SK-N-SH (cell line): ENCODE measurements at regions not wholly inside any gene's neighbourhood (a gene's known extent, or its start where the extent isn't known, plus 50 kb on each side); places are given as distances from the start of the nearest gene placed in this dataset.

Experiments used
- CTCF ChIA-PET: fragments of 300-600, 350-600 bp; formaldehyde crosslinking; extraction: SDS; loops from one replicate; lab custom pipeline; 2021; lab: Yijun Ruan, JAX
- POLR2A ChIA-PET: fragments of 350-600 bp; sonication (Branson Sonifier 250); formaldehyde crosslinking; extraction: SDS; loops from one replicate; lab custom pipeline; 2020; ENCODE audit warnings: antibody characterized with exemption, inconsistent platforms; lab: Yijun Ruan, JAX
- DNase-seq: peaks from one replicate; pipeline ENCODE4 v3.0.0; 2012
- H2AFZ ChIP-seq: fragments of 200-600 bp; sonication (generic); 2 replicates; pipeline ENCODE4 v1.8.1; 2016; ENCODE audit warnings: antibody characterized with exemption, mild to moderate bottlenecking, low read depth
- H3F3A ChIP-seq: fragments of 200-600 bp; sonication (generic); replicated peaks from 2 replicates; pipeline ENCODE3; 2016; ENCODE audit warnings: antibody characterized with exemption, mild to moderate bottlenecking; ENCODE audit not compliant: insufficient read depth
- H3K27ac ChIP-seq, 2 experiments: fragments of 200-500 bp in 1 of 2; fragments of 200-600 bp in 1 of 2; sonication (Bioruptor generic) in 1 of 2; sonication (generic), shearing (Covaris generic) in 1 of 2; 2 replicates each; pipeline versions ENCODE4 v1.5.1 to v1.6.1; 2014 to 2016; ENCODE audit warnings: low read depth in 2 of 2, inconsistent platforms in 1 of 2, low read length in 1 of 2, mild to moderate bottlenecking in 1 of 2, mixed read lengths in 1 of 2
- H3K27me3 ChIP-seq: fragments of 200-600 bp; sonication (generic), shearing (Covaris generic); 2 replicates; pipeline ENCODE4 v1.6.1; 2016; ENCODE audit warnings: mixed run types; ENCODE audit not compliant: insufficient read depth
- H3K36me3 ChIP-seq, 2 experiments: fragments of 200-500 bp in 1 of 2; fragments of 200-600 bp in 1 of 2; sonication (Bioruptor generic) in 1 of 2; sonication (generic) in 1 of 2; replicated peaks in 1 of 2; 2 replicates each; pipeline versions ENCODE3 to v1.5.1; 2014 to 2016; ENCODE audit warnings: low read length in 1 of 2, mild to moderate bottlenecking in 1 of 2; ENCODE audit not compliant: insufficient read depth in 2 of 2, control insufficient read depth in 1 of 2
- H3K4me1 ChIP-seq, 2 experiments: fragments of 200-500 bp in 1 of 2; fragments of 200-600 bp in 1 of 2; sonication (Bioruptor generic) in 1 of 2; sonication (generic), shearing (Covaris generic) in 1 of 2; 2 replicates each; pipeline versions ENCODE4 v1.5.1 to v1.6.1; 2014 to 2016; ENCODE audit warnings: low read depth in 1 of 2, low read length in 1 of 2, mixed run types in 1 of 2; ENCODE audit not compliant: insufficient read depth in 2 of 2, control insufficient read depth in 1 of 2
- H3K4me2 ChIP-seq: fragments of 200-600 bp; sonication (generic), shearing (Covaris generic); 2 replicates; pipeline ENCODE4 v1.6.1; 2017; ENCODE audit warnings: mixed run types
- H3K4me3 ChIP-seq, 2 experiments: fragments of 200-500 bp in 1 of 2; fragments of 200-600 bp in 1 of 2; sonication (Bioruptor generic) in 1 of 2; sonication (generic), shearing (Covaris generic) in 1 of 2; 2 replicates each; pipeline versions ENCODE4 v1.5.1 to v1.8.1; 2014 to 2016; ENCODE audit warnings: low read depth in 2 of 2, inconsistent platforms in 1 of 2, low read length in 1 of 2, mild to moderate bottlenecking in 1 of 2, mixed read lengths in 1 of 2, moderate library complexity in 1 of 2
- H3K79me2 ChIP-seq: fragments of 200-600 bp; sonication (generic); 2 replicates; pipeline ENCODE4 v1.8.1; 2017; ENCODE audit warnings: mild to moderate bottlenecking; ENCODE audit not compliant: insufficient read depth
- H3K9ac ChIP-seq: fragments of 200-600 bp; sonication (generic); 2 replicates; pipeline ENCODE4 v1.6.1; 2017; ENCODE audit warnings: mixed run types
- H3K9me2 ChIP-seq: fragments of 200-600 bp; sonication (generic); 2 replicates; pipeline ENCODE4 v1.6.1; 2017; ENCODE audit warnings: mixed run types
- H3K9me3 ChIP-seq: fragments of 200-600 bp; sonication (generic); 2 replicates; pipeline ENCODE4 v1.6.1; 2017; ENCODE audit warnings: mixed run types, mild to moderate bottlenecking, moderate library complexity
- H4K20me1 ChIP-seq: fragments of 200-600 bp; sonication (generic); 2 replicates; pipeline ENCODE4 v1.6.1; 2017; ENCODE audit warnings: mild to moderate bottlenecking, mixed run types; ENCODE audit not compliant: insufficient read depth
- EP300 ChIP-seq, 2 experiments: IDR thresholded peaks; 2 replicates each; pipeline versions ENCODE4 v1.4.0 to v1.6.1; 2012; ENCODE audit warnings: borderline replicate concordance in 1 of 2, low read depth in 1 of 2, low read length in 1 of 2
- FOXJ3 ChIP-seq: sonication (generic); formaldehyde crosslinking; IDR thresholded peaks from 2 replicates; pipeline ENCODE4 v1.5.1; 2020; ENCODE audit warnings: mild to moderate bottlenecking, missing genetic modification reagents
- FOXM1 ChIP-seq: IDR thresholded peaks from 2 replicates; pipeline ENCODE4 v1.4.0; 2012; ENCODE audit warnings: low read depth, mild to moderate bottlenecking
- GATA2 ChIP-seq: sonication (generic); formaldehyde crosslinking; IDR thresholded peaks from 2 replicates; pipeline ENCODE4 v1.5.0; 2020; ENCODE audit warnings: mild to moderate bottlenecking, missing genetic modification reagents
- JUND ChIP-seq: IDR thresholded peaks from 2 replicates; pipeline ENCODE4 v1.4.0; 2012
- POLR2AphosphoS5 ChIP-seq: IDR thresholded peaks from 2 replicates; pipeline ENCODE4 v1.6.1; 2012; ENCODE audit warnings: low read depth, low read length
- RAD21 ChIP-seq: IDR thresholded peaks from 2 replicates; pipeline ENCODE4 v1.6.1; 2012; ENCODE audit warnings: mild to moderate bottlenecking, low read length
- SIN3A ChIP-seq: IDR thresholded peaks from 2 replicates; pipeline ENCODE4 v1.6.1; 2012; ENCODE audit warnings: low read depth, mild to moderate bottlenecking, low read length, moderate library complexity, borderline replicate concordance
- TAF1 ChIP-seq: IDR thresholded peaks from 2 replicates; pipeline ENCODE4 v1.6.1; 2012; ENCODE audit warnings: low read depth, mild to moderate bottlenecking, low read length, moderate library complexity, borderline replicate concordance
- TEAD4 ChIP-seq: IDR thresholded peaks from 2 replicates; pipeline ENCODE4 v1.4.0; 2012; ENCODE audit warnings: mild to moderate bottlenecking, borderline replicate concordance; ENCODE audit not compliant: insufficient read depth
- WGBS: methylation state at CpG from one replicate; pipeline ENCODE4 v1.1.6; 2017; ENCODE audit warnings: low lambda C conversion rate; 5-methylcytosine and 5-hydroxymethylcytosine counted together
- TF ChIP-seq, protein P1 (sequence below): IDR thresholded peaks from 2 replicates; pipeline ENCODE4 v1.6.1; 2012; ENCODE audit warnings: mild to moderate bottlenecking, low read depth, low read length, moderate library complexity
- TF ChIP-seq, protein P2 (sequence below): IDR thresholded peaks from 2 replicates; pipeline ENCODE4 v1.4.0; 2012; ENCODE audit warnings: low read depth
- TF ChIP-seq, protein P3 (sequence below): IDR thresholded peaks from 2 replicates; pipeline ENCODE4; 2012
- TF ChIP-seq, protein P4 (sequence below): fragments of 200-600 bp; sonication (generic); IDR thresholded peaks from 2 replicates; pipeline ENCODE4 v1.6.1; 2017; ENCODE audit warnings: antibody characterized with exemption, mild to moderate bottlenecking, moderate library complexity
- TF ChIP-seq, protein P5 (sequence below): IDR thresholded peaks from 2 replicates; pipeline ENCODE4 v1.4.0; 2012; ENCODE audit warnings: low read depth, borderline replicate concordance

DNA sequence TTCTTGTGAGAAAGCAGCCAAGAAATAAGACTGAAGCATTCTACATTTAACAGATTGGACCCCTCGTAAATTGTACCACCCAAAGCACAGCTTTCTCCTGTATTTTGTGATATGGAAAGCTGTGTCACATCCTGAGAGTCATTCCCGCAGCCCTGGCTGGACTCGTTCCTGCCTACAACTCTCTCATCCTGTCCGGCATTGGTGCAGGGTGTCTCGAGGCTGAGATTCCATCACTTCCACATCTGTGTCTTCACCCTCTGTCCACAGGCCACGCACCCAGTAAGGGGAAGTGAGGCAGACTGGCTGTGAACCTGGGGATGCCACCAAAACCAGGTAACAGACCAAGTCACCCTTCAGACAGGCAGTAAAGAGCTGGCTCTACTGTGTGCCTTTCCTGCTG is 146.2 kb upstream of the KLF6 start:
- Histone ChIP-seq H3K27me3 (no peaks in the 10 kb centered on the region), H3K9me3 (no peaks in the 10 kb centered on the region), H2AFZ (no peak overlapping the region), H4K20me1 (no peaks in the 10 kb centered on the region), H3K27ac (no peak overlapping the region), H3K9me2 (no peaks in the 10 kb centered on the region), H3F3A (peaks cover 2% of the 10 kb centered on the region), H3K9ac (no peak overlapping the region), H3K4me3 (no peak overlapping the region), H3K4me1 (no peaks in the 10 kb centered on the region), H3K79me2 (no peaks in the 10 kb centered on the region), H3K36me3 (no peaks in the 10 kb centered on the region), H3K4me2 (no peak overlapping the region)
- ChIA-PET CTCF (no interaction called here), POLR2A (no interaction called here)
- TF ChIP-seq, protein P1, sequence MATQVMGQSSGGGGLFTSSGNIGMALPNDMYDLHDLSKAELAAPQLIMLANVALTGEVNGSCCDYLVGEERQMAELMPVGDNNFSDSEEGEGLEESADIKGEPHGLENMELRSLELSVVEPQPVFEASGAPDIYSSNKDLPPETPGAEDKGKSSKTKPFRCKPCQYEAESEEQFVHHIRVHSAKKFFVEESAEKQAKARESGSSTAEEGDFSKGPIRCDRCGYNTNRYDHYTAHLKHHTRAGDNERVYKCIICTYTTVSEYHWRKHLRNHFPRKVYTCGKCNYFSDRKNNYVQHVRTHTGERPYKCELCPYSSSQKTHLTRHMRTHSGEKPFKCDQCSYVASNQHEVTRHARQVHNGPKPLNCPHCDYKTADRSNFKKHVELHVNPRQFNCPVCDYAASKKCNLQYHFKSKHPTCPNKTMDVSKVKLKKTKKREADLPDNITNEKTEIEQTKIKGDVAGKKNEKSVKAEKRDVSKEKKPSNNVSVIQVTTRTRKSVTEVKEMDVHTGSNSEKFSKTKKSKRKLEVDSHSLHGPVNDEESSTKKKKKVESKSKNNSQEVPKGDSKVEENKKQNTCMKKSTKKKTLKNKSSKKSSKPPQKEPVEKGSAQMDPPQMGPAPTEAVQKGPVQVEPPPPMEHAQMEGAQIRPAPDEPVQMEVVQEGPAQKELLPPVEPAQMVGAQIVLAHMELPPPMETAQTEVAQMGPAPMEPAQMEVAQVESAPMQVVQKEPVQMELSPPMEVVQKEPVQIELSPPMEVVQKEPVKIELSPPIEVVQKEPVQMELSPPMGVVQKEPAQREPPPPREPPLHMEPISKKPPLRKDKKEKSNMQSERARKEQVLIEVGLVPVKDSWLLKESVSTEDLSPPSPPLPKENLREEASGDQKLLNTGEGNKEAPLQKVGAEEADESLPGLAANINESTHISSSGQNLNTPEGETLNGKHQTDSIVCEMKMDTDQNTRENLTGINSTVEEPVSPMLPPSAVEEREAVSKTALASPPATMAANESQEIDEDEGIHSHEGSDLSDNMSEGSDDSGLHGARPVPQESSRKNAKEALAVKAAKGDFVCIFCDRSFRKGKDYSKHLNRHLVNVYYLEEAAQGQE: no peak
- DNase-seq: no peak
- WGBS: 76% methylated on average over 6 of the region's 6 CpGs

DNA sequence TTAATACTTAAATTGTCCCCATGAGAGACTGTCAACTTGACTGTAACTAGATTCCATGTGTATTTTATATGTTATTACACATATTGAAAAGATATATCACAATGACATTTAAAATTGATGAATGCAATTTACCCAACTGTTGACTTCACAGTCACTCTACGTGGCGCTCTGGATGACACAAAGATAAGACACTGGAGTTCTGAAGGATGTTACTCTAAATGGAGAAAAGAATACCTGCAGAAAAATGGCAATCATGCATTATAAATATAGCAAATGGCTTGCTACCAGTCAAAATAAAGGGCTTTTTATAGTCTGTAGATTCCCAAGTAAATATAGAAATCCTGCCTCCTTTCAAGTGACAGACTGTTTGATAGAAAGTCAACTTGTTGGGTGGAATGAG is 143.6 kb upstream of the KLF6 start:
- no peaks in the 10 kb centered on the region for H3K36me3 ChIP-seq
- no peaks in the 10 kb centered on the region for H3K9me3 ChIP-seq
- H3K27me3 ChIP-seq: no peaks in the 10 kb centered on the region
- DNase-seq: no peak
- no peaks in the 10 kb centered on the region for H4K20me1 ChIP-seq
- no peak overlapping the region for H3K4me2 ChIP-seq
- no peak overlapping the region for H3K27ac ChIP-seq
- no peak overlapping the region for H3K9ac ChIP-seq
- peaks cover 12% of the 10 kb centered on the region for H3F3A ChIP-seq
- TF ChIP-seq JUND: no peak
- TF ChIP-seq, protein P2, sequence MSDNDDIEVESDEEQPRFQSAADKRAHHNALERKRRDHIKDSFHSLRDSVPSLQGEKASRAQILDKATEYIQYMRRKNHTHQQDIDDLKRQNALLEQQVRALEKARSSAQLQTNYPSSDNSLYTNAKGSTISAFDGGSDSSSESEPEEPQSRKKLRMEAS: no peak
- no peak for TF ChIP-seq TEAD4
- no peak for TF ChIP-seq SIN3A
- TF ChIP-seq TAF1: no peak
- no peak for TF ChIP-seq RAD21
- no peak for TF ChIP-seq POLR2AphosphoS5
- TF ChIP-seq, protein P3, sequence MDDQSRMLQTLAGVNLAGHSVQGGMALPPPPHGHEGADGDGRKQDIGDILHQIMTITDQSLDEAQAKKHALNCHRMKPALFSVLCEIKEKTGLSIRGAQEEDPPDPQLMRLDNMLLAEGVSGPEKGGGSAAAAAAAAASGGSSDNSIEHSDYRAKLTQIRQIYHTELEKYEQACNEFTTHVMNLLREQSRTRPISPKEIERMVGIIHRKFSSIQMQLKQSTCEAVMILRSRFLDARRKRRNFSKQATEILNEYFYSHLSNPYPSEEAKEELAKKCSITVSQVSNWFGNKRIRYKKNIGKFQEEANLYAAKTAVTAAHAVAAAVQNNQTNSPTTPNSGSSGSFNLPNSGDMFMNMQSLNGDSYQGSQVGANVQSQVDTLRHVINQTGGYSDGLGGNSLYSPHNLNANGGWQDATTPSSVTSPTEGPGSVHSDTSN: no peak
- TF ChIP-seq, protein P4, sequence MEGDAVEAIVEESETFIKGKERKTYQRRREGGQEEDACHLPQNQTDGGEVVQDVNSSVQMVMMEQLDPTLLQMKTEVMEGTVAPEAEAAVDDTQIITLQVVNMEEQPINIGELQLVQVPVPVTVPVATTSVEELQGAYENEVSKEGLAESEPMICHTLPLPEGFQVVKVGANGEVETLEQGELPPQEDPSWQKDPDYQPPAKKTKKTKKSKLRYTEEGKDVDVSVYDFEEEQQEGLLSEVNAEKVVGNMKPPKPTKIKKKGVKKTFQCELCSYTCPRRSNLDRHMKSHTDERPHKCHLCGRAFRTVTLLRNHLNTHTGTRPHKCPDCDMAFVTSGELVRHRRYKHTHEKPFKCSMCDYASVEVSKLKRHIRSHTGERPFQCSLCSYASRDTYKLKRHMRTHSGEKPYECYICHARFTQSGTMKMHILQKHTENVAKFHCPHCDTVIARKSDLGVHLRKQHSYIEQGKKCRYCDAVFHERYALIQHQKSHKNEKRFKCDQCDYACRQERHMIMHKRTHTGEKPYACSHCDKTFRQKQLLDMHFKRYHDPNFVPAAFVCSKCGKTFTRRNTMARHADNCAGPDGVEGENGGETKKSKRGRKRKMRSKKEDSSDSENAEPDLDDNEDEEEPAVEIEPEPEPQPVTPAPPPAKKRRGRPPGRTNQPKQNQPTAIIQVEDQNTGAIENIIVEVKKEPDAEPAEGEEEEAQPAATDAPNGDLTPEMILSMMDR: no peak
- TF ChIP-seq, protein P5, sequence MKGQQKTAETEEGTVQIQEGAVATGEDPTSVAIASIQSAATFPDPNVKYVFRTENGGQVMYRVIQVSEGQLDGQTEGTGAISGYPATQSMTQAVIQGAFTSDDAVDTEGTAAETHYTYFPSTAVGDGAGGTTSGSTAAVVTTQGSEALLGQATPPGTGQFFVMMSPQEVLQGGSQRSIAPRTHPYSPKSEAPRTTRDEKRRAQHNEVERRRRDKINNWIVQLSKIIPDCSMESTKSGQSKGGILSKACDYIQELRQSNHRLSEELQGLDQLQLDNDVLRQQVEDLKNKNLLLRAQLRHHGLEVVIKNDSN: no peak
- TF ChIP-seq GATA2 (CRISPR knock-in tag): no peak
- TF ChIP-seq FOXJ3 (CRISPR knock-in tag): no peak
- TF ChIP-seq EP300 (IDR thresholded peaks at IDR 0.05; ENCODE audit: borderline replicate concordance in 1 of 2, low read depth in 1 of 2, low read length in 1 of 2): no peak
- TF ChIP-seq FOXM1: no peak
- no peaks in the 10 kb centered on the region for H3K79me2 ChIP-seq
- no peaks in the 10 kb centered on the region for H3K9me2 ChIP-seq
- H2AFZ ChIP-seq: no peak overlapping the region
- 96% methylated on average over 2 of the region's 2 CpGs for WGBS
- no peak overlapping the region for H3K4me3 ChIP-seq
- no peaks in the 10 kb centered on the region for H3K4me1 ChIP-seq
- CTCF ChIA-PET: interaction anchor here (1.2 kb wide), 1 partner anchor 8 kb away, joined by 3 read pairs; no protein-coding TSS in a partner anchor
- POLR2A ChIA-PET: no interaction called here
